ENCODE measurements at regions not wholly inside any gene's neighbourhood (a gene's known extent, or its start where the extent isn't known, plus 50 kb on each side); places are given as distances from the start of the nearest gene placed in this dataset.

DNA sequence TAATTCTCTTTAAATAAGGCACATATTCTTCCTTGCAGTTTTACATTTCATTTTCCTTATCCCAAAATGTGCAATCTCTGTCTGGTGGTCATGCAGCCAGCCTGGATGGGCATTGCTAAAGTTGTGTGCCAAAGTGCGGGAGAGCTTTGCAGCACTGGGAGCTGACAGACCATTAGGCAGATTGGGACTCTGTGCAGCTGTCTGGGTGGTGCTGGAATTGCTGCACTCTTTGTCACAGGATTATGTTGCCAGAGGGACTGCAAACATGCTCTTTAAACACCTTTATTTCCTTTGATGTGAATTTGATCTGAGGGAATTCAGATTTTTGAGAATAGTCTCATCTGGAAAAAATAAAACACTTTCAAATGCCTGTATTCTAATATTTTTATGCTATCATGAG is 956.2 kb upstream of the DIAPH2 start:
- H3K36me3 ChIP-seq (ENCODE audit: control insufficient read depth in 2 of 2, extremely low read depth in 1 of 2, insufficient read depth in 1 of 2, low read length in 1 of 2) = no peaks in the 10 kb centered on the region
- DNase-seq (no peak), ATAC-seq (replicated peaks in 1 of 4) (no peak)
- CTCF ChIA-PET = no interaction called here
- Mint-ChIP-seq H3K27me3 (no peaks in the 10 kb centered on the region), H3K36me3 (no peaks in the 10 kb centered on the region), H3K9me3 (no peaks in the 10 kb centered on the region), H3K4me3 (no peak overlapping the region), H3K4me1 (no peaks in the 10 kb centered on the region), H3K27ac (no peak overlapping the region)
- H3K9me3 ChIP-seq = no peaks in the 10 kb centered on the region
- WGBS (ENCODE audit: insufficient coverage) = no CpG with 5 or more reads among the region's 1 CpG
- H3K4me1 ChIP-seq (ENCODE audit: control insufficient read depth in 1 of 2, extremely low read depth in 1 of 2, insufficient read depth in 2 of 2, low read length in 2 of 2) = no peaks in the 10 kb centered on the region
- H3K4me3 ChIP-seq (ENCODE audit: control insufficient read depth in 1 of 2, extremely low read depth in 1 of 2, low read length in 1 of 2) = no peak overlapping the region
- no peaks in the 10 kb centered on the region for H3K27me3 ChIP-seq (replicated peaks in 1 of 2; ENCODE audit: control insufficient read depth in 2 of 2, extremely low read depth in 1 of 2, insufficient read depth in 2 of 2, low read length in 1 of 2)
- no peak overlapping the region for H3K27ac ChIP-seq (ENCODE audit: low read length)
- POLR2A ChIA-PET = no interaction called here

GRCh38 chrX:95729401-95729800 is 955.2 kb upstream of the DIAPH2 start:
- H3K4me3 ChIP-seq (ENCODE audit: control insufficient read depth in 1 of 2, extremely low read depth in 1 of 2, low read length in 1 of 2) = no peak overlapping the region
- ChIA-PET CTCF (no interaction called here), POLR2A (no interaction called here)
- no peaks in the 10 kb centered on the region for H3K4me1 Mint-ChIP-seq
- no peak for ATAC-seq (replicated peaks in 1 of 4)
- no peaks in the 10 kb centered on the region for H3K4me1 ChIP-seq (ENCODE audit: control insufficient read depth in 1 of 2, extremely low read depth in 1 of 2, insufficient read depth in 2 of 2, low read length in 2 of 2)
- no peaks in the 10 kb centered on the region for H3K9me3 ChIP-seq
- no peaks in the 10 kb centered on the region for H3K27me3 Mint-ChIP-seq
- H3K4me3 Mint-ChIP-seq = no peak overlapping the region
- no peaks in the 10 kb centered on the region for H3K36me3 ChIP-seq (ENCODE audit: control insufficient read depth in 2 of 2, extremely low read depth in 1 of 2, insufficient read depth in 1 of 2, low read length in 1 of 2)
- no peaks in the 10 kb centered on the region for H3K27me3 ChIP-seq (replicated peaks in 1 of 2; ENCODE audit: control insufficient read depth in 2 of 2, extremely low read depth in 1 of 2, insufficient read depth in 2 of 2, low read length in 1 of 2)
- no CpG with 5 or more reads among the region's 3 CpGs for WGBS (ENCODE audit: insufficient coverage)
- H3K36me3 Mint-ChIP-seq = no peaks in the 10 kb centered on the region
- no peaks in the 10 kb centered on the region for H3K9me3 Mint-ChIP-seq
- no peak overlapping the region for H3K27ac ChIP-seq (ENCODE audit: low read length)
- H3K27ac Mint-ChIP-seq = no peak overlapping the region
- DNase-seq = no peak

DNA sequence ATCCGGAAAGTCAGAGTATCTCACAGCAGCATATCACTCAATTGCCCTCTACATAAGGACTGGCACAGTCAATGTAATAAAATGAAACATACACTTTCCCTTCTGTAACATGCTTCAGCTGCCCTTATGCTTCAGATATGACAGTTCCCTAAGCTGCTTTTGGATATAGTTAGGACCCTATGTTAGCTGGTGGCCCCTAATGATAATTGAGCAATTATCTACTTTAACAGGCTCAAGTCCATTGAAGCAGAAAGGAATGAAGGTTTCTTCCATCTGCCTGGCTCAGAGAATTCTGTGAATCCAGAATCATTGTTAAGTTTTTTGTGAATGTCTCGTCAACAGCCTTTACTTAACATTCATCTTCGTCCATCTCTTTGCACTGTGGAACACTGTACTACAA is 951.2 kb upstream of the DIAPH2 start:
- ATAC-seq (replicated peaks in 1 of 4) (no peak), DNase-seq (no peak)
- 100% methylated on average over 1 of the region's 3 CpGs for WGBS (ENCODE audit: insufficient coverage)
- Mint-ChIP-seq H3K9me3 (no peaks in the 10 kb centered on the region), H3K36me3 (no peaks in the 10 kb centered on the region), H3K27ac (no peak overlapping the region), H3K27me3 (no peaks in the 10 kb centered on the region), H3K4me3 (no peak overlapping the region), H3K4me1 (no peaks in the 10 kb centered on the region)
- Histone ChIP-seq H3K27me3 (replicated peaks in 1 of 2; ENCODE audit: control insufficient read depth in 2 of 2, extremely low read depth in 1 of 2, insufficient read depth in 2 of 2, low read length in 1 of 2) (no peaks in the 10 kb centered on the region), H3K36me3 (ENCODE audit: control insufficient read depth in 2 of 2, extremely low read depth in 1 of 2, insufficient read depth in 1 of 2, low read length in 1 of 2) (no peaks in the 10 kb centered on the region), H3K9me3 (no peaks in the 10 kb centered on the region), H3K4me1 (ENCODE audit: control insufficient read depth in 1 of 2, extremely low read depth in 1 of 2, insufficient read depth in 2 of 2, low read length in 2 of 2) (no peaks in the 10 kb centered on the region), H3K27ac (ENCODE audit: low read length) (no peak overlapping the region), H3K4me3 (ENCODE audit: control insufficient read depth in 1 of 2, extremely low read depth in 1 of 2, low read length in 1 of 2) (no peak overlapping the region)
- POLR2A ChIA-PET = no interaction called here
- CTCF ChIA-PET = no interaction called here

- ChIA-PET POLR2A (no interaction called here), CTCF (no interaction called here)
- Mint-ChIP-seq H3K27ac (no peak overlapping the region), H3K36me3 (no peaks in the 10 kb centered on the region), H3K27me3 (peaks cover 0 to 9% of the 10 kb centered on the region in 2 donors), H3K9me3 (no peaks in the 10 kb centered on the region), H3K4me1 (no peaks in the 10 kb centered on the region), H3K4me3 (no peak overlapping the region)
- H3K4me3 ChIP-seq (ENCODE audit: control insufficient read depth in 1 of 2, extremely low read depth in 1 of 2, low read length in 1 of 2) = no peak overlapping the region
- H3K4me1 ChIP-seq (ENCODE audit: control insufficient read depth in 1 of 2, extremely low read depth in 1 of 2, insufficient read depth in 2 of 2, low read length in 2 of 2) = no peaks in the 10 kb centered on the region
- no peak overlapping the region for H3K27ac ChIP-seq (ENCODE audit: low read length)
- H3K27me3 ChIP-seq (replicated peaks in 1 of 2; ENCODE audit: control insufficient read depth in 2 of 2, extremely low read depth in 1 of 2, insufficient read depth in 2 of 2, low read length in 1 of 2) = no peaks in the 10 kb centered on the region
- no peak for ATAC-seq (replicated peaks in 1 of 4)
- no peaks in the 10 kb centered on the region for H3K9me3 ChIP-seq
- DNase-seq = no peak
- H3K36me3 ChIP-seq (ENCODE audit: control insufficient read depth in 2 of 2, extremely low read depth in 1 of 2, insufficient read depth in 1 of 2, low read length in 1 of 2) = no peaks in the 10 kb centered on the region
- WGBS (ENCODE audit: insufficient coverage) = 83% methylated on average over 1 of the region's 3 CpGs
Measured at GRCh38 chrX:95754411-95754810, 930.2 kb upstream of the DIAPH2 start.

GRCh38 chrX:95760356-95760755 is 924.3 kb upstream of the DIAPH2 start:
- Mint-ChIP-seq H3K27ac (no peak overlapping the region), H3K36me3 (no peaks in the 10 kb centered on the region)

DNA sequence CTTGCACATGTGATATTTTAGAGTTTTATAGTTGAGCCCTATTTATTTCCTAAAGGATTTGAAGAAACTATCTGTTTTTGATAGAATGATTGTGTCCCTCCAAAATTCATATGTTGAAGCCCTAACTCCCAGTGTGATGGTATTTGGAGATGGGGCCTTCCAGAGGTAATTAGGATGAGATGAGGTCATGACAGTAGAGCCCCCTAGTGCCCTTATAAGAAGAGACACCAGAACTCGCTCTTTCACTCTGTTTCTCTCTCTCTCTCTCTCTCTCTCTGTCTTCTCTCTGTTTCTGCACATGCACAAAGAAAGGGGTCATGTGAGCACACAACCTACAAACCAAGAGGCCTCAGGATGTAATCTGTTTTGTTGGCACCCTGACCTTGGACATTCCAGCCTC is 921.9 kb upstream of the DIAPH2 start:
- H3K27me3 ChIP-seq (replicated peaks in 1 of 2; ENCODE audit: control insufficient read depth in 2 of 2, extremely low read depth in 1 of 2, insufficient read depth in 2 of 2, low read length in 1 of 2) = no peaks in the 10 kb centered on the region
- peaks cover 0 to 11% of the 10 kb centered on the region in 2 donors for H3K27me3 Mint-ChIP-seq
- H3K9me3 Mint-ChIP-seq = no peaks in the 10 kb centered on the region
- no CpG with 5 or more reads among the region's 1 CpG for WGBS (ENCODE audit: insufficient coverage)
- H3K4me1 Mint-ChIP-seq = no peaks in the 10 kb centered on the region
- no peaks in the 10 kb centered on the region for H3K36me3 ChIP-seq (ENCODE audit: control insufficient read depth in 2 of 2, extremely low read depth in 1 of 2, insufficient read depth in 1 of 2, low read length in 1 of 2)
- no peak overlapping the region for H3K27ac ChIP-seq (ENCODE audit: low read length)
- no peak for ATAC-seq (replicated peaks in 1 of 4)
- H3K36me3 Mint-ChIP-seq = no peaks in the 10 kb centered on the region
- H3K9me3 ChIP-seq = no peaks in the 10 kb centered on the region
- no peak for DNase-seq
- no peak overlapping the region for H3K27ac Mint-ChIP-seq
- H3K4me1 ChIP-seq (ENCODE audit: control insufficient read depth in 1 of 2, extremely low read depth in 1 of 2, insufficient read depth in 2 of 2, low read length in 2 of 2) = no peaks in the 10 kb centered on the region
- no peak overlapping the region for H3K4me3 ChIP-seq (ENCODE audit: control insufficient read depth in 1 of 2, extremely low read depth in 1 of 2, low read length in 1 of 2)
- ChIA-PET POLR2A (no interaction called here), CTCF (no interaction called here)
- no peak overlapping the region for H3K4me3 Mint-ChIP-seq

More at GRCh38 chrX:95760356-95760755, 924.3 kb upstream of the DIAPH2 start:
- Mint-ChIP-seq H3K27me3 (peaks cover 0 to 9% of the 10 kb centered on the region in 2 donors), H3K9me3 (no peaks in the 10 kb centered on the region), H3K4me3 (no peak overlapping the region), H3K4me1 (no peaks in the 10 kb centered on the region)
- H3K9me3 ChIP-seq = no peaks in the 10 kb centered on the region
- CTCF ChIA-PET = no interaction called here
- H3K4me3 ChIP-seq (ENCODE audit: control insufficient read depth in 1 of 2, extremely low read depth in 1 of 2, low read length in 1 of 2) = no peak overlapping the region
- POLR2A ChIA-PET = no interaction called here
- H3K4me1 ChIP-seq (ENCODE audit: control insufficient read depth in 1 of 2, extremely low read depth in 1 of 2, insufficient read depth in 2 of 2, low read length in 2 of 2) = no peaks in the 10 kb centered on the region
- WGBS (ENCODE audit: insufficient coverage) = no CpG with 5 or more reads among the region's 3 CpGs
- H3K36me3 ChIP-seq (ENCODE audit: control insufficient read depth in 2 of 2, extremely low read depth in 1 of 2, insufficient read depth in 1 of 2, low read length in 1 of 2) = no peaks in the 10 kb centered on the region
- no peak for DNase-seq
- ATAC-seq (replicated peaks in 1 of 4) = no peak
- no peak overlapping the region for H3K27ac ChIP-seq (ENCODE audit: low read length)
- H3K27me3 ChIP-seq (replicated peaks in 1 of 2; ENCODE audit: control insufficient read depth in 2 of 2, extremely low read depth in 1 of 2, insufficient read depth in 2 of 2, low read length in 1 of 2) = no peaks in the 10 kb centered on the region

DNA sequence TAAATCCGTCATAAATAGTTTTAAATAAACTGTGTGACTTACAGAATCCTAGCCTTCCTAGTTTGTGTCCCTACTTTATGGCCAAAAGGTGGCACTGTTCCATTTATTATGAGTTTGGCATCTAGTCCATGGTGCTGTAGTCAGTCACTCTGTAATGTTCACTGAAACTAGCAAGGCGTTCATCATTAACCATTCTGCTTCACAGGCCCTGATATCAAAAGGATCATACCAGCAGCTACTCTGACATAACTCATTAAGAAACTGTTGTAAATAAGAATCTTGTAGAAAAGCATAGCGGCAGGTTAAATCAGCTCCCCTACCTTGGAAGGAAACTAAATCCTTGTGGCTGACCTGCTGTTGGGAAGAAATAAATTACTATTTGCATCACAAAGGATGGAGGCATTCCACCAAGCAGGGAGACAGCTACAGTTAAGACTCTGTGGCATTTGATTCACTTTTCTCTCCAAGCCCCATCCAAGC is 919.6 kb upstream of the DIAPH2 start:
- Histone ChIP-seq H3K9me3 (no peaks in the 10 kb centered on the region), H3K4me3 (ENCODE audit: control insufficient read depth in 1 of 2, extremely low read depth in 1 of 2, low read length in 1 of 2) (no peak overlapping the region), H3K27me3 (replicated peaks in 1 of 2; ENCODE audit: control insufficient read depth in 2 of 2, extremely low read depth in 1 of 2, insufficient read depth in 2 of 2, low read length in 1 of 2) (no peaks in the 10 kb centered on the region), H3K27ac (ENCODE audit: low read length) (no peak overlapping the region), H3K4me1 (ENCODE audit: control insufficient read depth in 1 of 2, extremely low read depth in 1 of 2, insufficient read depth in 2 of 2, low read length in 2 of 2) (no peaks in the 10 kb centered on the region), H3K36me3 (ENCODE audit: control insufficient read depth in 2 of 2, extremely low read depth in 1 of 2, insufficient read depth in 1 of 2, low read length in 1 of 2) (no peaks in the 10 kb centered on the region)
- POLR2A ChIA-PET = no interaction called here
- DNase-seq (peak in 1 of 35 experiments; percentile 0), ATAC-seq (replicated peaks in 1 of 4) (no peak)
- CTCF ChIA-PET = no interaction called here
- Mint-ChIP-seq H3K27ac (no peak overlapping the region), H3K27me3 (peaks cover 0 to 5% of the 10 kb centered on the region in 2 donors), H3K9me3 (peaks cover 0 to under 1% (median 0%) of the 10 kb centered on the region in 3 donors), H3K36me3 (no peaks in the 10 kb centered on the region), H3K4me1 (no peaks in the 10 kb centered on the region), H3K4me3 (no peak overlapping the region)
- no CpG with 5 or more reads among the region's 3 CpGs for WGBS (ENCODE audit: insufficient coverage)
